T-helper 17 cell (primary cell): ENCODE measurements at regions not wholly inside any gene's neighbourhood (a gene's known extent, or its start where the extent isn't known, plus 50 kb on each side); places are given as distances from the start of the nearest gene placed in this dataset.

Experiments
- ATAC-seq: fragments of 150-1000 bp; cut with Tn5 transposase; 2 replicates; pipeline ENCODE4 v1.10.0; 2021; ENCODE audit warnings: mild to moderate bottlenecking, moderate library complexity
- DNase-seq, 3 donors: peaks; one replicate each; pipeline versions ENCODE4 v3.0.0 to v3.0.0-alpha.2; 2020 to 2021
- H3K9me3 ChIP-seq: one replicate; pipeline ENCODE4 v1.7.0; 2013; ENCODE audit warnings: low read length, mild to moderate bottlenecking; ENCODE audit not compliant: control insufficient read depth, poor library complexity, severe bottlenecking
- H3K27ac Mint-ChIP-seq: one replicate; pipeline ENCODE4 v1.8.0; 2022; ENCODE audit warnings: mild to moderate bottlenecking, moderate library complexity, mixed read lengths
- H3K27me3 Mint-ChIP-seq: one replicate; pipeline ENCODE4 v1.8.0; 2022; ENCODE audit warnings: mixed read lengths
- H3K36me3 Mint-ChIP-seq: one replicate; pipeline ENCODE4 v1.8.0; 2022; ENCODE audit warnings: low read depth, mixed read lengths
- H3K4me1 Mint-ChIP-seq: one replicate; pipeline ENCODE4 v1.8.0; 2022; ENCODE audit warnings: mild to moderate bottlenecking, mixed read lengths
- H3K4me3 Mint-ChIP-seq: one replicate; pipeline ENCODE4 v1.8.0; 2022; ENCODE audit warnings: mild to moderate bottlenecking, moderate library complexity, mixed read lengths

DNA sequence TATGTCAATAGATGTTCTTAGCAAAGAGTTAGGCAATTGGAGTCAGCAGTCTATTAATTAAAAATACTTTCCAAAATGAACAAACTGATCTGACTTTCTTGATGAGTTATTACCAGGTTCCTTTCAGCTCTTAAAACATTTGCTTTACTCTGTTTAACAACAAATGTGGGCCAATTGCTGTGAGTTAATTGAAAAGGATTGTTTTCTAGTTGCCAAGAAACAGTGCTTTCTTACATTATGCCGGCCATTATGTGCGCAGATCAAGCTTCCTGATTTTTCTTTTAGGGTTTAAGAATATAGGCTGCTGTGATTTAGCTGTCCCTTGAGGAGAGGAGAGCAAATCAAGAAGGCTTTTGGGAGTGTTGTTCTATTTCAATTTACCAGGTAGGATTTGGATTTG is 50.5 kb upstream of the ITPRID2 start:
- Mint-ChIP-seq H3K27me3 (peaks cover 33% of the 10 kb centered on the region), H3K4me3 (no peak overlapping the region), H3K27ac (no peak overlapping the region), H3K4me1 (no peaks in the 10 kb centered on the region), H3K36me3 (peaks cover 3% of the 10 kb centered on the region)
- no peaks in the 10 kb centered on the region for H3K9me3 ChIP-seq
- DNase-seq (no peak), ATAC-seq (no peak)
